ENCODE measurements at regions not wholly inside any gene's neighbourhood (a gene's known extent, or its start where the extent isn't known, plus 50 kb on each side); places are given as distances from the start of the nearest gene placed in this dataset.

GRCh38 chr22:48794906-48795305, 1032.8 kb downstream of the BRD1 start:
- Histone ChIP-seq H3K36me3 (ENCODE audit: control insufficient read depth in 2 of 2, insufficient read depth in 1 of 2, low read length in 2 of 2) (no peaks in the 10 kb centered on the region), H3K4me1 (ENCODE audit: control insufficient read depth, insufficient read depth, low read length) (no peaks in the 10 kb centered on the region), H3K27ac (ENCODE audit: extremely low read depth, low read depth, low read length) (no peak overlapping the region), H3K9me3 (ENCODE audit: control insufficient read depth, insufficient read depth, low read depth, low read length) (no peaks in the 10 kb centered on the region), H3K4me3 (ENCODE audit: low read depth, low read length) (no peak overlapping the region)
- ChIA-PET CTCF (interaction anchor here (0.6 to 2.4 kb wide), 2 partner anchors 12 to 250 kb away, joined by 3 to 8 read pairs; no protein-coding TSS in a partner anchor), POLR2A (no interaction called here)
- no peak for TF ChIP-seq ZNF223 (tag by site-specific recombination; IDR thresholded peaks at IDR 0.05)
- TF ChIP-seq ZFP41 (tag by site-specific recombination; IDR thresholded peaks at IDR 0.05; ENCODE audit: borderline replicate concordance) = no peak
- TF ChIP-seq SP2 (tag by site-specific recombination; IDR thresholded peaks at IDR 0.05) = no peak
- TF ChIP-seq ZNF645 (tag by site-specific recombination; IDR thresholded peaks at IDR 0.05) = no peak
- TF ChIP-seq EGR2 (tag by site-specific recombination; IDR thresholded peaks at IDR 0.05; ENCODE audit: low read depth) = no peak
- no peak for TF ChIP-seq ZFP37 (tag by site-specific recombination; IDR thresholded peaks at IDR 0.05)
- no peak for TF ChIP-seq ZNF600 (tag by site-specific recombination; IDR thresholded peaks at IDR 0.05)
- no peak for TF ChIP-seq ZNF426 (tag by site-specific recombination; IDR thresholded peaks at IDR 0.05)

GRCh38 chr22:48793949-48794348, 1033.7 kb downstream of the BRD1 start:
- Histone ChIP-seq H3K27ac (ENCODE audit: extremely low read depth, low read depth, low read length) (no peak overlapping the region), H3K4me1 (ENCODE audit: control insufficient read depth, insufficient read depth, low read length) (no peaks in the 10 kb centered on the region), H3K9me3 (ENCODE audit: control insufficient read depth, insufficient read depth, low read depth, low read length) (no peaks in the 10 kb centered on the region), H3K36me3 (ENCODE audit: control insufficient read depth in 2 of 2, insufficient read depth in 1 of 2, low read length in 2 of 2) (no peaks in the 10 kb centered on the region), H3K4me3 (ENCODE audit: low read depth, low read length) (no peak overlapping the region)
- CTCF ChIA-PET = interaction anchor here (2.4 kb wide), 1 partner anchor 11 kb away, joined by 8 read pairs; no protein-coding TSS in a partner anchor
- POLR2A ChIA-PET = no interaction called here
- TF ChIP-seq ZNF341 (tag by site-specific recombination; IDR thresholded peaks at IDR 0.05; ENCODE audit: low read depth) (no peak), ZNF398 (tag by site-specific recombination; IDR thresholded peaks at IDR 0.05) (no peak), ZNF169 (tag by site-specific recombination; IDR thresholded peaks at IDR 0.05) (no peak), OVOL3 (tag by site-specific recombination; IDR thresholded peaks at IDR 0.05) (no peak), YY2 (tag by site-specific recombination; IDR thresholded peaks at IDR 0.05) (no peak), BCL11A (tag by site-specific recombination; IDR thresholded peaks at IDR 0.05; ENCODE audit: low read depth) (no peak), GLI4 (tag by site-specific recombination; IDR thresholded peaks at IDR 0.05) (no peak), ZNF600 (tag by site-specific recombination; IDR thresholded peaks at IDR 0.05) (no peak), ZNF792 (tag by site-specific recombination; IDR thresholded peaks at IDR 0.05) (no peak)
- TF ChIP-seq, protein P1, sequence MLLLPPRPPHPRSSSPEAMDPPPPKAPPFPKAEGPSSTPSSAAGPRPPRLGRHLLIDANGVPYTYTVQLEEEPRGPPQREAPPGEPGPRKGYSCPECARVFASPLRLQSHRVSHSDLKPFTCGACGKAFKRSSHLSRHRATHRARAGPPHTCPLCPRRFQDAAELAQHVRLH (tag by site-specific recombination; IDR thresholded peaks at IDR 0.05) = no peak

- ChIA-PET CTCF (no interaction called here), POLR2A (no interaction called here)
- Histone ChIP-seq H3K4me1 (ENCODE audit: control insufficient read depth, insufficient read depth, low read length) (no peaks in the 10 kb centered on the region), H3K4me3 (ENCODE audit: low read depth, low read length) (no peak overlapping the region), H3K27ac (ENCODE audit: extremely low read depth, low read depth, low read length) (no peak overlapping the region), H3K36me3 (ENCODE audit: control insufficient read depth in 2 of 2, insufficient read depth in 1 of 2, low read length in 2 of 2) (no peaks in the 10 kb centered on the region), H3K9me3 (ENCODE audit: control insufficient read depth, insufficient read depth, low read depth, low read length) (no peaks in the 10 kb centered on the region)
- TF ChIP-seq ZNF791 (tag by site-specific recombination; IDR thresholded peaks at IDR 0.05) = no peak
- no peak for TF ChIP-seq ZNF23 (tag by site-specific recombination; IDR thresholded peaks at IDR 0.05; ENCODE audit: borderline replicate concordance)
- no peak for TF ChIP-seq ZNF280C (tag by site-specific recombination; IDR thresholded peaks at IDR 0.05)
- TF ChIP-seq ZSCAN30 (tag by site-specific recombination; IDR thresholded peaks at IDR 0.05) = no peak
- TF ChIP-seq ZNF692 (tag by site-specific recombination; IDR thresholded peaks at IDR 0.05) = no peak
- TF ChIP-seq ZNF280D (tag by site-specific recombination; IDR thresholded peaks at IDR 0.05) = no peak
- no peak for TF ChIP-seq ZNF169 (tag by site-specific recombination; IDR thresholded peaks at IDR 0.05)
- TF ChIP-seq ZFP37 (tag by site-specific recombination; IDR thresholded peaks at IDR 0.05) = no peak
Observed at GRCh38 chr22:48786679-48786996, 1041.0 kb downstream of the BRD1 start.
